Liver (tissue), 8 donors: ENCODE measurements at regions not wholly inside any gene's neighbourhood (a gene's known extent, or its start where the extent isn't known, plus 50 kb on each side); places are given as distances from the start of the nearest gene placed in this dataset.

Experiments used
- DNase-seq: peaks from one replicate; pipeline ENCODE4 v3.0.0-alpha.2; 2017; ENCODE audit warnings: low spot score
- H3K27ac ChIP-seq, 2 donors: one replicate each; pipeline ENCODE4 v1.7.0; 2013; ENCODE audit warnings: inconsistent platforms in 2 of 2, low read length in 2 of 2, control low read depth in 1 of 2, low read depth in 1 of 2, mild to moderate bottlenecking in 1 of 2
- H3K27me3 ChIP-seq, 4 donors: one replicate each; pipeline versions ENCODE4 v1.6.1 to v1.7.0; 2013; ENCODE audit warnings: low read length in 3 of 4, inconsistent platforms in 1 of 4, mild to moderate bottlenecking in 1 of 4, moderate library complexity in 1 of 4; ENCODE audit not compliant: control insufficient read depth in 4 of 4, insufficient read depth in 4 of 4
- H3K36me3 ChIP-seq, 4 donors: one replicate each; pipeline versions ENCODE4 v1.6.1 to v1.7.0; 2013; ENCODE audit warnings: low read length in 3 of 4, mild to moderate bottlenecking in 3 of 4, low read depth in 1 of 4, moderate library complexity in 1 of 4; ENCODE audit not compliant: control insufficient read depth in 4 of 4, insufficient read depth in 3 of 4
- H3K4me1 ChIP-seq, 4 donors: one replicate each; pipeline versions ENCODE4 v1.6.1 to v1.7.0; 2013; ENCODE audit warnings: low read length in 3 of 4, mild to moderate bottlenecking in 3 of 4, moderate library complexity in 1 of 4; ENCODE audit not compliant: control insufficient read depth in 4 of 4, insufficient read depth in 4 of 4
- H3K4me3 ChIP-seq, 3 donors: one replicate each; pipeline versions ENCODE4 v1.6.1 to v1.7.0; 2013; ENCODE audit warnings: low read length in 3 of 3, control low read depth in 1 of 3, low read depth in 1 of 3, mild to moderate bottlenecking in 1 of 3
- H3K9ac ChIP-seq, 2 donors: one replicate each; pipeline ENCODE4 v1.7.0; 2013; ENCODE audit warnings: low read length in 2 of 2, mild to moderate bottlenecking in 2 of 2, moderate library complexity in 2 of 2, control low read depth in 1 of 2, low read depth in 1 of 2
- H3K9me3 ChIP-seq, 4 donors: one replicate each; pipeline versions ENCODE4 v1.6.1 to v1.7.0; 2013; ENCODE audit warnings: low read length in 3 of 4; ENCODE audit not compliant: control insufficient read depth in 4 of 4
- FOXA1 ChIP-seq: IDR thresholded peaks from 2 replicates; pipeline ENCODE4 v1.6.1; 2016; ENCODE audit warnings: antibody characterized with exemption
- FOXA2 ChIP-seq: IDR thresholded peaks from 2 replicates; pipeline ENCODE4 v1.6.1; 2016; ENCODE audit warnings: antibody characterized with exemption
- GABPA ChIP-seq, 2 donors: IDR thresholded peaks in 1 of 2; conservative IDR thresholded peaks in 1 of 2; 2 replicates each; pipeline ENCODE4 v1.6.1; 2016; ENCODE audit warnings: antibody characterized with exemption in 2 of 2, mild to moderate bottlenecking in 1 of 2, moderate library complexity in 1 of 2
- HNF4G ChIP-seq: IDR thresholded peaks from 2 replicates; pipeline ENCODE4 v1.6.1; 2016; ENCODE audit warnings: antibody characterized with exemption
- JUND ChIP-seq, 2 donors: IDR thresholded peaks; 2 replicates each; pipeline ENCODE4 v1.6.1; 2016; ENCODE audit warnings: antibody characterized with exemption in 2 of 2
- NR2F2 ChIP-seq: IDR thresholded peaks from 2 replicates; pipeline ENCODE4 v1.6.1; 2016; ENCODE audit warnings: antibody characterized with exemption
- RXRA ChIP-seq, 2 donors: IDR thresholded peaks; 2 replicates each; pipeline ENCODE4 v1.6.1; 2017 to 2018; ENCODE audit warnings: antibody characterized with exemption in 2 of 2, mild to moderate bottlenecking in 1 of 2
- TAF1 ChIP-seq: conservative IDR thresholded peaks from 2 replicates; pipeline ENCODE4 v1.6.1; 2016; ENCODE audit warnings: antibody characterized with exemption, mild to moderate bottlenecking
- WGBS: extraction: QIAGEN DNeasy Blood & Tissue Kit; methylation state at CpG from one replicate; pipeline ENCODE4 v1.1.7; 2013; 5-methylcytosine and 5-hydroxymethylcytosine counted together
- TF ChIP-seq, protein P1 (sequence below): IDR thresholded peaks from 2 replicates; pipeline ENCODE4 v1.6.1; 2016; ENCODE audit warnings: antibody characterized with exemption
- TF ChIP-seq, protein P2 (sequence below): IDR thresholded peaks from 2 replicates; pipeline ENCODE4 v1.6.1; 2016; ENCODE audit warnings: antibody characterized with exemption
- TF ChIP-seq, protein P3 (sequence below): IDR thresholded peaks from 2 replicates; pipeline ENCODE4 v1.6.1; 2016; ENCODE audit warnings: antibody characterized with exemption
- TF ChIP-seq, protein P4 (sequence below): fragments of 150-350 bp; IDR thresholded peaks from 2 replicates; pipeline ENCODE4 v1.5.1; 2017; ENCODE audit warnings: improper control_type of control experiment, low read depth, low read length; ENCODE audit not compliant: missing input control
- donor health status: healthy.
- donor health status: healthy.
- donor health status: healthy.
- donor health status: healthy.
- donor health status: healthy.

DNA sequence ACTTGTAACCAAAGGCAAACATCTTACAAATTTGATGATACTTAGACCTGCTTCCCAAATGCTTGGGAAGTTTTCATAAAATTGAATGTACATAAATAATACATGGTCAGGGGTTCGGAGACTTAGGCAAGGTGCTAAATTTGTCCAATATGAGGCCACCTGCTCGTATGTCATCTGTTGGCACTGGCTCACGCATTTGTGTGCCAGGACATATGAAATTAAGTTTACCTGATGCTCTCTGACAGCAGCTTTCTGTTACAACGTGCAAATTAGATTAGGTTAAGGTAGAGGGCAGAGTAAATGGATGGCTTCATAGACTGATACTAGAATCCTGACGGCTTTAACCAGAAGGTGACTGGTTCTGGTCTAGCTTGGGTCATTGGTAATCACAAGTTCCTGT is 970.3 kb upstream of the RBFOX1 start:
- H3K27me3 ChIP-seq: no peaks in the 10 kb centered on the region
- no peak overlapping the region for H3K4me3 ChIP-seq
- H3K4me1 ChIP-seq: no peaks in the 10 kb centered on the region
- no peak overlapping the region for H3K9ac ChIP-seq
- H3K9me3 ChIP-seq: no peaks in the 10 kb centered on the region
- no peak for TF ChIP-seq HNF4G
- no peak for TF ChIP-seq RXRA (IDR thresholded peaks at IDR 0.05)
- TF ChIP-seq, protein P1, sequence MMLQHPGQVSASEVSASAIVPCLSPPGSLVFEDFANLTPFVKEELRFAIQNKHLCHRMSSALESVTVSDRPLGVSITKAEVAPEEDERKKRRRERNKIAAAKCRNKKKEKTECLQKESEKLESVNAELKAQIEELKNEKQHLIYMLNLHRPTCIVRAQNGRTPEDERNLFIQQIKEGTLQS: no peak
- WGBS: 62% methylated on average over 5 of the region's 5 CpGs
- no peak for DNase-seq
- no peak overlapping the region for H3K27ac ChIP-seq
- no peaks in the 10 kb centered on the region for H3K36me3 ChIP-seq

DNA sequence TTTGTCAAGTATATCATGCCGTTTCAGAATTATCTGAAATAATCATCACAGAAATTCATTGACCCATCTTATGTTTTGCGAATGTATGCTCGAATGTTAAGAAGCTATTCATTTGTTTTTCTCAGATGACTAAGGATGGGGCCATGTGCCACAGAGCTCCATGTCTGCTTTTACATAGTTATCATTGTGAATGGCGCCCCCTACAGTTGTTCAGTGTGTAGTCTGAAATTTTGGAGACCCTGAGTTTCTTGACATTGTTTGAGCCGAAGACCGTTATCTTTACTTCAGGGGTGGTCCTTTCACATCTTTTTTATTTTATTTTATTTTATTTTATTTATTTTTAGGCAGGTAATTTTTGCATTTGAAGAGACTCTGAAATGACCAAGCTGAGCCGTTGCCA is 972.0 kb upstream of the RBFOX1 start:
- TF ChIP-seq TAF1 (no peak), JUND (IDR thresholded peaks at IDR 0.05) (no peak), RXRA (IDR thresholded peaks at IDR 0.05) (no peak), NR2F2 (no peak), FOXA2 (no peak), FOXA1 (no peak)
- TF ChIP-seq, protein P2, sequence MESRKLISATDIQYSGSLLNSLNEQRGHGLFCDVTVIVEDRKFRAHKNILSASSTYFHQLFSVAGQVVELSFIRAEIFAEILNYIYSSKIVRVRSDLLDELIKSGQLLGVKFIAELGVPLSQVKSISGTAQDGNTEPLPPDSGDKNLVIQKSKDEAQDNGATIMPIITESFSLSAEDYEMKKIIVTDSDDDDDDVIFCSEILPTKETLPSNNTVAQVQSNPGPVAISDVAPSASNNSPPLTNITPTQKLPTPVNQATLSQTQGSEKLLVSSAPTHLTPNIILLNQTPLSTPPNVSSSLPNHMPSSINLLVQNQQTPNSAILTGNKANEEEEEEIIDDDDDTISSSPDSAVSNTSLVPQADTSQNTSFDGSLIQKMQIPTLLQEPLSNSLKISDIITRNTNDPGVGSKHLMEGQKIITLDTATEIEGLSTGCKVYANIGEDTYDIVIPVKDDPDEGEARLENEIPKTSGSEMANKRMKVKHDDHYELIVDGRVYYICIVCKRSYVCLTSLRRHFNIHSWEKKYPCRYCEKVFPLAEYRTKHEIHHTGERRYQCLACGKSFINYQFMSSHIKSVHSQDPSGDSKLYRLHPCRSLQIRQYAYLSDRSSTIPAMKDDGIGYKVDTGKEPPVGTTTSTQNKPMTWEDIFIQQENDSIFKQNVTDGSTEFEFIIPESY: no peak
- TF ChIP-seq, protein P3, sequence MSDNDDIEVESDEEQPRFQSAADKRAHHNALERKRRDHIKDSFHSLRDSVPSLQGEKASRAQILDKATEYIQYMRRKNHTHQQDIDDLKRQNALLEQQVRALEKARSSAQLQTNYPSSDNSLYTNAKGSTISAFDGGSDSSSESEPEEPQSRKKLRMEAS: no peak
- TF ChIP-seq, protein P4, sequence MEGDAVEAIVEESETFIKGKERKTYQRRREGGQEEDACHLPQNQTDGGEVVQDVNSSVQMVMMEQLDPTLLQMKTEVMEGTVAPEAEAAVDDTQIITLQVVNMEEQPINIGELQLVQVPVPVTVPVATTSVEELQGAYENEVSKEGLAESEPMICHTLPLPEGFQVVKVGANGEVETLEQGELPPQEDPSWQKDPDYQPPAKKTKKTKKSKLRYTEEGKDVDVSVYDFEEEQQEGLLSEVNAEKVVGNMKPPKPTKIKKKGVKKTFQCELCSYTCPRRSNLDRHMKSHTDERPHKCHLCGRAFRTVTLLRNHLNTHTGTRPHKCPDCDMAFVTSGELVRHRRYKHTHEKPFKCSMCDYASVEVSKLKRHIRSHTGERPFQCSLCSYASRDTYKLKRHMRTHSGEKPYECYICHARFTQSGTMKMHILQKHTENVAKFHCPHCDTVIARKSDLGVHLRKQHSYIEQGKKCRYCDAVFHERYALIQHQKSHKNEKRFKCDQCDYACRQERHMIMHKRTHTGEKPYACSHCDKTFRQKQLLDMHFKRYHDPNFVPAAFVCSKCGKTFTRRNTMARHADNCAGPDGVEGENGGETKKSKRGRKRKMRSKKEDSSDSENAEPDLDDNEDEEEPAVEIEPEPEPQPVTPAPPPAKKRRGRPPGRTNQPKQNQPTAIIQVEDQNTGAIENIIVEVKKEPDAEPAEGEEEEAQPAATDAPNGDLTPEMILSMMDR: no peak
- H3K9me3 ChIP-seq: no peaks in the 10 kb centered on the region
- H3K36me3 ChIP-seq: no peaks in the 10 kb centered on the region
- H3K27me3 ChIP-seq: no peaks in the 10 kb centered on the region
- no peak overlapping the region for H3K27ac ChIP-seq
- no peak overlapping the region for H3K9ac ChIP-seq
- 82% methylated on average over 7 of the region's 7 CpGs for WGBS
- H3K4me1 ChIP-seq: no peaks in the 10 kb centered on the region
- DNase-seq: no peak
- no peak overlapping the region for H3K4me3 ChIP-seq

DNA sequence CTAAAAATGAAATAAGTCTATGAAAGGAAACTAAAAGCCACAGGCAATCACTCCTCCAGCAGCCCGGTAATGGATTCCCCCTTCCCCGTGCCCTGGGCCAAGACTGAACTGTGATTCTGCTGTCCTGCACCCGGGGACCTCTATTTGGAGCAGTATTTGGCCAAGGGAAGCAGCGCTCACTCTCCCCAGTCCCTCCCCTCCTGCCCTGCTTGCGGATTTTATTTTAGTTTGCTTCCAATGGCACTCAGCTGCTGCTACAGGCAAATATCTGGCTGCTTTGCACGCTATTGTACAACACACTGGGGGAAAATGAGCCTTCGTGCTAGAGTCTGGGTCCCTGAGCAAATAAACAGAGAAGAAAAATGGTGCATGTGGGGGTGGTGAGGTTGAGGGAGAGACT is 975.7 kb upstream of the RBFOX1 start:
- DNase-seq: no peak
- Histone ChIP-seq H3K27me3 (no peaks in the 10 kb centered on the region), H3K9me3 (no peaks in the 10 kb centered on the region), H3K27ac (no peak overlapping the region), H3K4me3 (no peak overlapping the region), H3K36me3 (no peaks in the 10 kb centered on the region), H3K9ac (no peak overlapping the region), H3K4me1 (no peaks in the 10 kb centered on the region)
- 34% methylated on average over 7 of the region's 7 CpGs for WGBS
- no peak for TF ChIP-seq RXRA (IDR thresholded peaks at IDR 0.05)
- TF ChIP-seq TAF1: no peak
- TF ChIP-seq FOXA1: no peak
- no peak for TF ChIP-seq GABPA (IDR thresholded peaks at IDR 0.05 in 1 of 2, conservative IDR thresholded peaks at IDR 0.05 in 1 of 2)
